GM12878 (cell line): ENCODE measurements at regions not wholly inside any gene's neighbourhood (a gene's known extent, or its start where the extent isn't known, plus 50 kb on each side); places are given as distances from the start of the nearest gene placed in this dataset.

ENCODE experiments used
- ATAC-seq: fragments of 200-7000 bp; cut with Tn5 transposase; 3 replicates; pipeline ENCODE4 v1.9.1; 2020; ENCODE audit warnings: mild to moderate bottlenecking, moderate library complexity
- BruUV-seq: library from RNA; stranded (reverse); fragments of 400-500 nt; replicated peaks from 2 replicates; lab custom pipeline; 2021; lab: Mats Ljungman, UMichigan
- CTCF ChIA-PET: fragments of 300-600 bp; sonication (Branson Sonifier 250); formaldehyde crosslinking; extraction: SDS; loops from one replicate; lab custom pipeline; 2021; ENCODE audit warnings: inconsistent platforms; lab: Yijun Ruan, JAX
- POLR2A ChIA-PET: fragments of 350-600 bp; formaldehyde crosslinking; extraction: SDS; loops from one replicate; lab custom pipeline; 2021; ENCODE audit warnings: inconsistent platforms; lab: Charles Lee
- RAD21 ChIA-PET: fragments of 300-600 bp; sonication (Branson Sonifier 250); formaldehyde crosslinking; loops from one replicate; lab custom pipeline; 2023; ENCODE audit warnings: antibody characterized with exemption; ENCODE audit not compliant: unreplicated experiment; lab: Charles Lee
- SMC1A ChIA-PET: fragments of 300-600 bp; sonication (Branson Sonifier 250); formaldehyde crosslinking; loops from one replicate; lab custom pipeline; 2023; ENCODE audit not compliant: unreplicated experiment, uncharacterized antibody; lab: Charles Lee
- DNase-seq: peaks from one replicate; pipeline ENCODE4 v3.0.0-alpha.2; 2011; ENCODE audit warnings: low read depth, low spot score
- FAIRE-seq: peaks from 3 replicates; lab custom pipeline; 2011; peaks lifted over from hg19 to GRCh38; lab: Jason Lieb, UNC
- H2AFZ ChIP-seq: 2 replicates; pipeline ENCODE4 v1.6.0; 2011; ENCODE audit warnings: low read depth, low read length, control low read depth; ENCODE audit not compliant: control insufficient read depth
- H3K27ac ChIP-seq: 2 replicates; pipeline ENCODE4 v1.5.1; 2011; ENCODE audit warnings: control low read depth; ENCODE audit not compliant: control insufficient read depth, insufficient read depth
- H3K27me3 ChIP-seq, 2 experiments: replicated peaks in 1 of 2; 2 replicates each; pipeline versions ENCODE4 v1.6.0 to v1.6.1; 2011; ENCODE audit warnings: low read length in 1 of 2; ENCODE audit not compliant: control insufficient read depth in 2 of 2, insufficient read depth in 2 of 2
- H3K36me3 ChIP-seq, 2 experiments: 2 replicates each; pipeline ENCODE4 v1.5.1; 2011; ENCODE audit warnings: low read length in 1 of 2; ENCODE audit not compliant: control insufficient read depth in 2 of 2, insufficient read depth in 2 of 2
- H3K4me1 ChIP-seq: 2 replicates; pipeline ENCODE4 v1.6.1; 2011; ENCODE audit warnings: mild to moderate bottlenecking, low read length, moderate library complexity, mixed read lengths; ENCODE audit not compliant: control insufficient read depth, insufficient read depth
- H3K4me2 ChIP-seq: 2 replicates; pipeline ENCODE4 v1.6.0; 2011; ENCODE audit warnings: control low read depth; ENCODE audit not compliant: control insufficient read depth, insufficient read depth
- H3K4me3 ChIP-seq: fragments of 200-600 bp; sonication (generic); 2 replicates; pipeline ENCODE4 v1.5.1; 2016
- H3K79me2 ChIP-seq: 2 replicates; pipeline ENCODE4 v1.6.0; 2011; ENCODE audit warnings: low read length; ENCODE audit not compliant: control insufficient read depth, insufficient read depth
- H3K9ac ChIP-seq: 2 replicates; pipeline ENCODE4 v1.8.0; 2011; ENCODE audit warnings: low read length, control low read depth, mixed read lengths; ENCODE audit not compliant: control insufficient read depth, insufficient read depth
- H3K9me3 ChIP-seq: replicated peaks from 3 replicates; pipeline ENCODE4 v1.5.1; 2011; ENCODE audit warnings: mild to moderate bottlenecking, low read length; ENCODE audit not compliant: control insufficient read depth, insufficient read depth
- H4K20me1 ChIP-seq: 2 replicates; pipeline ENCODE4 v1.6.0; 2011; ENCODE audit not compliant: control insufficient read depth, insufficient read depth
- ATF7 ChIP-seq: fragments of 450-650 bp; IDR thresholded peaks from 2 replicates; pipeline ENCODE4 v1.6.1; 2016; ENCODE audit warnings: low read depth, mild to moderate bottlenecking
- BHLHE40 ChIP-seq, 2 experiments: fragments of 450-650 bp in 1 of 2; IDR thresholded peaks; 2 replicates each; pipeline ENCODE4 v1.6.1; 2011 to 2017; ENCODE audit warnings: low read depth in 2 of 2, borderline replicate concordance in 1 of 2, improper control_type of control experiment in 1 of 2, low read length in 1 of 2, mild to moderate bottlenecking in 1 of 2
- CEBPB ChIP-seq, 2 experiments: fragments of 150-350 bp in 1 of 2; IDR thresholded peaks; 2 replicates each; pipeline ENCODE4 v1.6.1; 2012 to 2014; ENCODE audit warnings: low read depth in 2 of 2, low read length in 2 of 2, borderline replicate concordance in 1 of 2, inconsistent platforms in 1 of 2
- CREM ChIP-seq: IDR thresholded peaks from 2 replicates; pipeline ENCODE4 v1.6.1; 2014; ENCODE audit warnings: antibody characterized with exemption, low read depth
- E4F1 ChIP-seq: fragments of 450-650 bp; IDR thresholded peaks from 2 replicates; pipeline ENCODE4 v1.6.1; 2018; ENCODE audit warnings: borderline replicate concordance, mild to moderate bottlenecking; ENCODE audit not compliant: partially characterized antibody
- EP300 ChIP-seq, 2 experiments: fragments of 150-350 bp in 1 of 2; IDR thresholded peaks; 2 replicates each; pipeline ENCODE4 v1.6.1; 2011 to 2012; ENCODE audit warnings: low read depth in 2 of 2, low read length in 2 of 2, borderline replicate concordance in 1 of 2, improper control_type of control experiment in 1 of 2, inconsistent platforms in 1 of 2; ENCODE audit not compliant: control insufficient read depth in 1 of 2
- MYB ChIP-seq: fragments of 150-350 bp; IDR thresholded peaks from 2 replicates; pipeline ENCODE4 v1.6.1; 2014; ENCODE audit warnings: mild to moderate bottlenecking, low read depth, low read length, borderline replicate concordance
- NFYB ChIP-seq: IDR thresholded peaks from 2 replicates; pipeline ENCODE4 v1.6.1; 2011; ENCODE audit warnings: low read depth, mild to moderate bottlenecking, low read length, improper control_type of control experiment, moderate library complexity; ENCODE audit not compliant: insufficient read depth
- NR2C2 ChIP-seq: IDR thresholded peaks from 2 replicates; pipeline ENCODE4 v1.6.1; 2011; ENCODE audit warnings: borderline replicate concordance, low read depth; ENCODE audit not compliant: control insufficient read depth, insufficient read length
- PKNOX1 ChIP-seq: fragments of 450-650 bp; IDR thresholded peaks from 2 replicates; pipeline ENCODE4 v1.6.1; 2016; ENCODE audit warnings: mild to moderate bottlenecking
- RAD21 ChIP-seq: IDR thresholded peaks from 2 replicates; pipeline ENCODE4 v1.6.1; 2011; ENCODE audit warnings: mild to moderate bottlenecking, low read depth, low read length, moderate library complexity; ENCODE audit not compliant: insufficient read depth
- USF1 ChIP-seq: IDR thresholded peaks from 2 replicates; pipeline ENCODE4 v1.6.1; 2011; ENCODE audit warnings: borderline replicate concordance, low read depth, mild to moderate bottlenecking, moderate library complexity, mixed read lengths, low read length; ENCODE audit not compliant: insufficient read depth; ENCODE audit errors: extremely low read length
- ZSCAN29 ChIP-seq: fragments of 450-650 bp; IDR thresholded peaks from 2 replicates; pipeline ENCODE4 v1.6.1; 2017; ENCODE audit warnings: mild to moderate bottlenecking, moderate library complexity
- WGBS: methylation state at CpG from one replicate; pipeline ENCODE4 v1.1.6; 2016; ENCODE audit warnings: low lambda C conversion rate; ENCODE audit not compliant: insufficient replicate concordance, insufficient coverage; ENCODE audit errors: missing lambda C conversion rate; 5-methylcytosine and 5-hydroxymethylcytosine counted together
- in situ Hi-C: fragments of 300-500 bp; cut with MboI; formaldehyde crosslinking; loops from 9 replicates; pipeline ENCODE4 v1.14.3; 2018; ENCODE audit warnings: mixed read lengths
- intact Hi-C: fragments of 100-400 bp; cut with micrococcal nuclease; formaldehyde crosslinking; loops from one replicate; pipeline ENCODE4 v1.14.2; 2022; ENCODE audit not compliant: unreplicated experiment

- no peaks in the 10 kb centered on the region for H3K36me3 ChIP-seq
- CTCF ChIA-PET, result interaction anchor here (0.9 kb wide), 1 partner anchor 21 kb away, joined by 3 read pairs; no protein-coding TSS in a partner anchor
- TF ChIP-seq BHLHE40 (IDR thresholded peaks at IDR 0.05; ENCODE audit: borderline replicate concordance in 1 of 2, low read depth in 2 of 2, low read length in 1 of 2) (no peak), MYB (no peak), NR2C2 (no peak), CEBPB (IDR thresholded peaks at IDR 0.05; ENCODE audit: borderline replicate concordance in 1 of 2, low read depth in 2 of 2, low read length in 2 of 2) (no peak), EP300 (IDR thresholded peaks at IDR 0.05; ENCODE audit: borderline replicate concordance in 1 of 2, control insufficient read depth in 1 of 2, low read depth in 2 of 2, low read length in 2 of 2) (no peak), CREM (no peak)
- TF ChIP-seq, all 136 proteins: peak for 0
- H3K27ac ChIP-seq, result no peak overlapping the region
- H3K4me3 ChIP-seq, result no peak overlapping the region
- ATAC-seq (no peak), DNase-seq (no peak), FAIRE-seq (no peak)
- no peaks in the 10 kb centered on the region for H3K9me3 ChIP-seq
- H3K79me2 ChIP-seq, result no peaks in the 10 kb centered on the region
- WGBS, result 26% methylated on average over 2 of the region's 2 CpGs
- no peaks in the 10 kb centered on the region for H3K27me3 ChIP-seq
- H3K4me2 ChIP-seq, result no peak overlapping the region
- BruUV-seq, result no TSS peak
- H3K9ac ChIP-seq, result no peak overlapping the region
- H3K4me1 ChIP-seq, result no peaks in the 10 kb centered on the region
- POLR2A ChIA-PET, result no interaction called here
- in situ Hi-C loops, result no loop called here
- no peak overlapping the region for H2AFZ ChIP-seq
- H4K20me1 ChIP-seq, result no peaks in the 10 kb centered on the region
- SMC1A ChIA-PET, result no interaction called here
- intact Hi-C loops, result no loop called here
- RAD21 ChIA-PET, result no interaction called here
Observed at GRCh38 chr9:17081814-17082213, 53.0 kb upstream of the CNTLN start.

GRCh38 chr9:17081351-17081750 lies 53.5 kb upstream of the CNTLN start:
- POLR2A ChIA-PET, result no interaction called here
- no peaks in the 10 kb centered on the region for H3K4me1 ChIP-seq
- in situ Hi-C loops (no loop called here), intact Hi-C loops (no loop called here)
- WGBS, result 20% methylated on average over 8 of the region's 8 CpGs
- no peaks in the 10 kb centered on the region for H3K9me3 ChIP-seq
- H3K9ac ChIP-seq, result no peak overlapping the region
- no peak for TF ChIP-seq CREM
- no peak for TF ChIP-seq ZSCAN29
- no peak for TF ChIP-seq NFYB
- no peak for TF ChIP-seq ATF7
- no peak for TF ChIP-seq USF1
- no peak for TF ChIP-seq PKNOX1
- no peak for TF ChIP-seq E4F1
- TF ChIP-seq RAD21, result no peak
- no TSS peak for BruUV-seq
- CTCF ChIA-PET, result interaction anchor here (0.6 to 0.9 kb wide), 2 partner anchors 14 to 21 kb away, joined by 3 read pairs; no protein-coding TSS in a partner anchor
- SMC1A ChIA-PET, result no interaction called here
- no peak overlapping the region for H3K4me3 ChIP-seq
- RAD21 ChIA-PET, result no interaction called here
- H3K4me2 ChIP-seq, result no peak overlapping the region
- ATAC-seq, result no peak
- no peak overlapping the region for H3K27ac ChIP-seq
- no peak for FAIRE-seq
- H4K20me1 ChIP-seq, result no peaks in the 10 kb centered on the region
- H3K79me2 ChIP-seq, result no peaks in the 10 kb centered on the region
- no peaks in the 10 kb centered on the region for H3K27me3 ChIP-seq
- H3K36me3 ChIP-seq, result no peaks in the 10 kb centered on the region
- H2AFZ ChIP-seq, result no peak overlapping the region
- no peak for DNase-seq
